ENCODE measurements at regions not wholly inside any gene's neighbourhood (a gene's known extent, or its start where the extent isn't known, plus 50 kb on each side); places are given as distances from the start of the nearest gene placed in this dataset.

GRCh38 chr15:87340370-87340769 lies 916.2 kb downstream of the NTRK3 start:
- H3K4me3 ChIP-seq (replicated peaks in 1 of 2; ENCODE audit: low read depth in 2 of 2, low read length in 2 of 2): no peak overlapping the region
- no peak for DNase-seq (ENCODE audit: low read depth in 2 of 2)
- no peak for TF ChIP-seq CTCF (IDR thresholded peaks at IDR 0.05; ENCODE audit: low read depth, low read length)

GRCh38 chr15:87326269-87326668 lies 930.3 kb downstream of the NTRK3 start:
- peak in 1 of 2 donors; percentile 3 for DNase-seq (ENCODE audit: low read depth in 2 of 2)
- TF ChIP-seq CTCF (IDR thresholded peaks at IDR 0.05; ENCODE audit: low read depth, low read length): no peak
- no peak overlapping the region for H3K4me3 ChIP-seq (replicated peaks in 1 of 2; ENCODE audit: low read depth in 2 of 2, low read length in 2 of 2)

- no peak for TF ChIP-seq CTCF (IDR thresholded peaks at IDR 0.05; ENCODE audit: low read depth, low read length)
Observed at GRCh38 chr15:87322870-87323269, 933.7 kb downstream of the NTRK3 start.

GRCh38 chr15:87322265-87322664 lies 934.3 kb downstream of the NTRK3 start:
- no peak for TF ChIP-seq CTCF (IDR thresholded peaks at IDR 0.05; ENCODE audit: low read depth, low read length)
- no peak for DNase-seq (ENCODE audit: low read depth in 2 of 2)
- H3K4me3 ChIP-seq (replicated peaks in 1 of 2; ENCODE audit: low read depth in 2 of 2, low read length in 2 of 2): no peak overlapping the region

More at GRCh38 chr15:87322870-87323269, 933.7 kb downstream of the NTRK3 start:
- DNase-seq (ENCODE audit: low read depth in 2 of 2): no peak
- H3K4me3 ChIP-seq (replicated peaks in 1 of 2; ENCODE audit: low read depth in 2 of 2, low read length in 2 of 2): no peak overlapping the region

- H3K4me3 ChIP-seq (replicated peaks in 1 of 2; ENCODE audit: low read depth in 2 of 2, low read length in 2 of 2): no peak overlapping the region
- no peak for TF ChIP-seq CTCF (IDR thresholded peaks at IDR 0.05; ENCODE audit: low read depth, low read length)
- no peak for DNase-seq (ENCODE audit: low read depth in 2 of 2)
Observed at GRCh38 chr15:87317900-87318299, 938.6 kb downstream of the NTRK3 start.

- no peak for DNase-seq (ENCODE audit: low read depth in 2 of 2)
- TF ChIP-seq CTCF (IDR thresholded peaks at IDR 0.05; ENCODE audit: low read depth, low read length): no peak
Observed at GRCh38 chr15:87312221-87312620, 944.3 kb downstream of the NTRK3 start.

GRCh38 chr15:87300146-87300545 lies 956.4 kb downstream of the NTRK3 start:
- no peak overlapping the region for H3K4me3 ChIP-seq (replicated peaks in 1 of 2; ENCODE audit: low read depth in 2 of 2, low read length in 2 of 2)
- no peak for DNase-seq (ENCODE audit: low read depth in 2 of 2)
- TF ChIP-seq CTCF (IDR thresholded peaks at IDR 0.05; ENCODE audit: low read depth, low read length): no peak

More at GRCh38 chr15:87312221-87312620, 944.3 kb downstream of the NTRK3 start:
- no peak overlapping the region for H3K4me3 ChIP-seq (replicated peaks in 1 of 2; ENCODE audit: low read depth in 2 of 2, low read length in 2 of 2)
